Keratinocyte (primary cell): ENCODE measurements at regions not wholly inside any gene's neighbourhood (a gene's known extent, or its start where the extent isn't known, plus 50 kb on each side); places are given as distances from the start of the nearest gene placed in this dataset.

Experiments used
- CTCF ChIP-seq, 3 experiments: IDR thresholded peaks in 1 of 3; conservative IDR thresholded peaks in 1 of 3; optimal IDR thresholded peaks in 1 of 3; 2 replicates in 2 of 3; 3 replicates in 1 of 3; pipeline versions ENCODE3 to v1.5.1; 2011; ENCODE audit warnings: low read length in 3 of 3, mild to moderate bottlenecking in 3 of 3, moderate library complexity in 2 of 3, control low read depth in 1 of 3, inconsistent platforms in 1 of 3; ENCODE audit not compliant: insufficient read depth in 2 of 3; ENCODE audit errors: extremely low read depth in 1 of 3
- EZH2 ChIP-seq: IDR thresholded peaks from one replicate; pipeline ENCODE4 v1.6.1; 2012; ENCODE audit warnings: inconsistent platforms, mild to moderate bottlenecking, low read length, moderate library complexity

DNA sequence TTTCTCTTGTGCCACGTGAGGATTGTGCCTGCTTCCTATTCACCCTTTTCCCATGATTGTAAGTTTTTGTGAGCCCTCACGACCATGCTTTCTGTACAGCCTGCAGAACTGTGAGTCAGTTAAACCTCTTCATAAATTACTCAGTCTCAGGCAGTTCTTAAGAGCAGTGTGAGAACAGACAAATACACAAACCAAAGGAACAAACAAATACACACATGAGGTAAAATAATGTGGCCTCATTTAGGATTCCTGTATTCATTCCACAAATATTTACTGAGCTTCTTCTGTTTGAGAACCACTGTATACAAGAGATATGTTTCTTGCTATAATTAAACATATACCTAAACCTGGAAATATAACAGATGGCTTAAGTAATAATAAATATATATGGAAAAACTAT lies 760.3 kb downstream of the CDH9 start:
- TF ChIP-seq CTCF (optimal IDR thresholded peaks at IDR 0.05 in 1 of 3, IDR thresholded peaks at IDR 0.05 in 1 of 3, conservative IDR thresholded peaks at IDR 0.05 in 1 of 3; ENCODE audit: extremely low read depth in 1 of 3, insufficient read depth in 2 of 3, low read length in 3 of 3) (no peak), EZH2 (no peak)
